ENCODE measurements at regions not wholly inside any gene's neighbourhood (a gene's known extent, or its start where the extent isn't known, plus 50 kb on each side); places are given as distances from the start of the nearest gene placed in this dataset.

DNA sequence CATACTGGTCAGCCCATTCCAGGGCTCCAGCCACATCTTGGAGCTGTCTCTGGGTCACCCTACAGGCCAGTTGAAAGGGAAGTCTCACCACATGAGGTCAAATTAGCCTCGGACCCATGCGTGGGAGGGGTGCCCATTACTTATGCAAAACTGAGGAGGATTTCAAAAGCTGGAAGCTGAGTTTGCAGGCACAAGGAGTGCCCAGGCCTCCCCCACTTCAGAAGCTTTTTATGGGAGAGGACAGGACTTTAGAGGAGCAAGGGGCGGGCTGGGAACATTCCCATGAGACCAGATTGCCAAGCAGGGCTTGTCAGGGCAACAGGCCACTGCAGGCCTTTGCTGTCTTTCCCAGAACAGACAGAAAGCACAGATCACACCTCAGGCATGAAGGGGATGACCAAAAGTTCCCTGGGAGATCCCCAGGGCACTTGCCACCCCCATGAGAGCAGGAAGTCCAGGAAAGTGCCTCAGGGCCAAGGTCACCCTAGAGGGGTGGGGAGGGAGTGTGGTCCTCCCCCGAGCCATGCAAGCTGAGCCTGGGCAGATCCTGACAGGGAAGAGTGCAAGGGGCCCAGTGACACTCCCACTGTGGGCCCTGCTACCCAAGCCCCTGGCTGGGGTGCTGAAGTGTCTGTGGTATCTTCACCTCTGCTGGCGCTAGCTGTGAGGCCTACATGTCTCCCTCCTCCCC lies 267.7 kb downstream of the BCL11A start:
- TF ChIP-seq, protein P1, sequence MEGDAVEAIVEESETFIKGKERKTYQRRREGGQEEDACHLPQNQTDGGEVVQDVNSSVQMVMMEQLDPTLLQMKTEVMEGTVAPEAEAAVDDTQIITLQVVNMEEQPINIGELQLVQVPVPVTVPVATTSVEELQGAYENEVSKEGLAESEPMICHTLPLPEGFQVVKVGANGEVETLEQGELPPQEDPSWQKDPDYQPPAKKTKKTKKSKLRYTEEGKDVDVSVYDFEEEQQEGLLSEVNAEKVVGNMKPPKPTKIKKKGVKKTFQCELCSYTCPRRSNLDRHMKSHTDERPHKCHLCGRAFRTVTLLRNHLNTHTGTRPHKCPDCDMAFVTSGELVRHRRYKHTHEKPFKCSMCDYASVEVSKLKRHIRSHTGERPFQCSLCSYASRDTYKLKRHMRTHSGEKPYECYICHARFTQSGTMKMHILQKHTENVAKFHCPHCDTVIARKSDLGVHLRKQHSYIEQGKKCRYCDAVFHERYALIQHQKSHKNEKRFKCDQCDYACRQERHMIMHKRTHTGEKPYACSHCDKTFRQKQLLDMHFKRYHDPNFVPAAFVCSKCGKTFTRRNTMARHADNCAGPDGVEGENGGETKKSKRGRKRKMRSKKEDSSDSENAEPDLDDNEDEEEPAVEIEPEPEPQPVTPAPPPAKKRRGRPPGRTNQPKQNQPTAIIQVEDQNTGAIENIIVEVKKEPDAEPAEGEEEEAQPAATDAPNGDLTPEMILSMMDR (IDR thresholded peaks at IDR 0.05) = no peak
- no peak for TF ChIP-seq POLR2A (IDR thresholded peaks at IDR 0.05)

Data from Peyer's patch (tissue), 4 donors.